Cardiac septum (tissue), 1 donor: ENCODE measurements at regions not wholly inside any gene's neighbourhood (a gene's known extent, or its start where the extent isn't known, plus 50 kb on each side); places are given as distances from the start of the nearest gene placed in this dataset.

Experiments used
- DNase-seq: peaks from one replicate; pipeline ENCODE4 v3.0.0-alpha.2; 2020; ENCODE audit warnings: low spot score
- intact Hi-C: fragments of 100-400 bp; cut with DNase I; formaldehyde crosslinking; loops from one replicate; pipeline ENCODE4 v1.14.0; 2022
- donor health status: DM: no; HTN: no; CAD: no.

DNA sequence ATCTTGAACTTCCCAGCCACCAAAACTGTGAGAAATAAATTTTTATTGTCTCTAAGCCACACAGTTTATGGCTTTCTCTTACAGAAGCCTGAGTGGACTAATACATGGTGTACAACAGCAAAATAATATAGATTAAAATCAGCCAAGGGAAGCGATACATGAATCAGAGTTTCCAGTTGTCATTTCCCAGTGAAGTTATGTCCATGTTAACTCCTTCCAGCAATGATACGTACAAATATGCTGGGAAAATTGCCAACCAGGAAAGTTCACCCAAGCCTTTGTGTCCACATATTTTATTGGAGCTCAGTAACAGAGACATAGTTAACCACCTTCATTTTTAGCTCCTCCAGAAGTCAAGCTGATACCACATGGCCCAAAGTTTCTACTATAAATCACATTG is 280.9 kb upstream of the KCNMB2 start:
- intact Hi-C loops: no loop called here
- no peak for DNase-seq

- intact Hi-C loops: no loop called here
- DNase-seq: no peak
Measured at GRCh38 chr3:178257491-178257890, 278.7 kb upstream of the KCNMB2 start.

GRCh38 chr3:178258121-178258520 is 278.1 kb upstream of the KCNMB2 start:
- intact Hi-C loops: no loop called here
- no peak for DNase-seq

- no peak for DNase-seq
- intact Hi-C loops: no loop called here
Measured at GRCh38 chr3:178259703-178260102, 276.5 kb upstream of the KCNMB2 start.

GRCh38 chr3:178260887-178261565 is 275.2 kb upstream of the KCNMB2 start:
- no peak for DNase-seq
- intact Hi-C loops: no loop called here

DNA sequence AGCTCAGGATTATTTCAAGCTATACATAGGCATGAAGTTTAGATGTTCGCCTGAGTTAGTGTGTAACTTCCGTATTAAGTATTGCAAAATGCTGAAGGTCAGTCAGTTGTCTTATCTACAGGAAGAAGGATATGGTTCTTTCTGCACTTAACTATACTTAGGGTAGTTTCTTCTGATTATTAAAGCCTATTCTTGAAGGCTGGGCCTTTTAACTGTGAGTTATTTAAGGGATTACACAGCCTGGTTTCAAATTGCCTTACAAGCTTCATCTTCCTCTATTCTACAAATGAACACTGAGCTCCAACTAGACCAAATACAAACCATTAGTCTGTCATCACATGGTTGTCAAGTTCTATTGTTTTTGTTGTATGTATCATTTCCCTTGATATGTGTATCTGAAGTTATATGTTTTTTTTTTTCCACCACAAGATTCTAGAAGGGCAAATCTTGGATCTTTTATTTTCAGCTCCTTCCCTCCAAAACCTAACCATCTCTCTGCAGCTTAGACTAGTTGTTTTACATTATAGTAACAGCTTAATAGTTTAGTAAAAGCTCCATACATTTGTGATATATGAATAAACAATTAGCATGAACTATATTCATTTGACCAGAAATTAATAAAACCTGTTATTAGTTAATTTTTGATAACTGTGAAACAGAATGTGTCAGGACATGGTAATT is 272.9 kb upstream of the KCNMB2 start:
- intact Hi-C loops: no loop called here
- DNase-seq: no peak

DNA sequence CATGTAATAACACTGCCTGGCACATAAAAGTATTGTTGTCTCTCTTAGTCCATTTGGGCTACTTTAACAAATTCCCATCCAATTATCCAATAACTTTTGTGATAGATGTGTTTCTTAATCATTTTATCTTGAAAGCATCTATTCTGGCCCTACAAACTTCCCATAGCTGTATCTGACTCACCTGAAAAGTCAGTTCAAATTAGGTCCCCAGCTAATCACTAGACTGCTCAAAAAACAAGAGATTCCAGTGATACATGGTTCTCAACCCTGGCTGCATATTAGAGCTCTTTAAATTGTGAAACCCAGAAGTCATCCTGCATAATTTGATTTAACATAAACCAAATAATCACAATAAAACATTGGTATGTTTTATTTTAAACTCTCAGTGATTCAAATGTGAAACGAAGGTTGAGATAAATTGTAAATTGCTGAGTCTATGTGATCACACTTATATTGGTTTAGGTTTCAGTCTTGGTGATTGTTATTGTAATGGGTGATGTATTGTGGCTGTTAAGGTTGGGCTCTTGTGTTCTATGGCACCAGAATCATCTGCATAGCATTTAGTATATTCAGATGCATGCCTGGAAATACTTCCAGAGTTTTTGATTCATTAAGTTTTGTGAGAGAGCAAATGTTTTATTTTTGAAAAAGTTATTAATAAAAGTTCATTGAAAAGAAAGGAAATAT is 268.9 kb upstream of the KCNMB2 start:
- intact Hi-C loops: no loop called here
- no peak for DNase-seq

DNA sequence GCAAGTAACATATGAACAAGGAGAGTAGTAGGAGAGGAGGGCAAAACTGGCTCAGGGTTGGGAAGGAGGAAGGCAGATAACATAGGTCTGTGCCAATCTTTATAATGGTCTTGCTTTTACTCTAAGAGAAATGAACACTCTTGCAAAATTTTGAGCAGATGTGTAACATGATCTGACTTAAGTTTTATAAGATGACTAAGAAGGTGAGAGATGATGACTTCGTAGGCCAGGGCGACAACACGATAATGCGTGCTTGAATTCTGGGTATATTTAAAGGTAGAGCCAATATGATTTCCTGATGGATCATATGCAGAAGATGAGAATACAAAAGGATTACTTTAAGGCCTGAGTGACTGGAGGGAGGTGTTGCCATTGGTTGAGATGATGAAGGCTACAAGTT is 265.4 kb upstream of the KCNMB2 start:
- intact Hi-C loops: no loop called here
- DNase-seq: no peak

DNA sequence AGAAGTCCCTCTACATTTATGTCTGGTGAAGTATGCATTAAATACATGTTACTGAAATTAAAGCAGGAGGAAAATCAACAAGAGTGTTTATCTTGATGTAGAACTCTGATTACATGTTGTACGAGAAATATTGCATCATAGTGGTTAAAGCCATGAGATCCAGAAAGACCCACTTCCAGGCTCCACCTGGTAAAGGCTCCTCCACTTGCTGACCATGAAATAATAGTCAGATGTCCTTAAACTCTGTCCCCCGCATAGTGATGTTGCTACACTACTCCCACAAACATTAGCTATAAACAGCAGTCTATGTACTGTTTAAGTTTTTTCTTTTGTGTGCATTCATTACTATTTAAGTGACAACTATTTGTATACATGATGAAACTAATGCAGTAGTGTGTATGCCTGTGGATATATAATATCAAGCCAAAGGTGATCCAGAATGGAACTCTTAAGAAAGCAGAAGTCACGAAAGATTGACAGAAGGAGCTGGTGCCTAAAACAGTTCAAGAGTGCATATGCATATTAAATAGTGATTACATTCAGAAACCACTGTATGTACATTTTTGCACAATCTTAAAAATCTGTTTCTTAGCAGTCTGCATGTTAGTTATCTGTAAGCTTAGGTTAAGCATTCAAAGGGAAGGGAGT is 264.4 kb upstream of the KCNMB2 start:
- DNase-seq: no peak
- intact Hi-C loops: no loop called here

GRCh38 chr3:178272841-178273240 is 263.4 kb upstream of the KCNMB2 start:
- no peak for DNase-seq
- intact Hi-C loops: no loop called here

- DNase-seq: no peak
- intact Hi-C loops: no loop called here
Measured at GRCh38 chr3:178274711-178275110, 261.5 kb upstream of the KCNMB2 start.

- DNase-seq: no peak
Measured at GRCh38 chr3:178275311-178275710, 260.9 kb upstream of the KCNMB2 start.

GRCh38 chr3:178275793-178276192 is 260.4 kb upstream of the KCNMB2 start:
- DNase-seq: no peak
- intact Hi-C loops: no loop called here

More at GRCh38 chr3:178275311-178275710, 260.9 kb upstream of the KCNMB2 start:
- intact Hi-C loops: no loop called here

DNA sequence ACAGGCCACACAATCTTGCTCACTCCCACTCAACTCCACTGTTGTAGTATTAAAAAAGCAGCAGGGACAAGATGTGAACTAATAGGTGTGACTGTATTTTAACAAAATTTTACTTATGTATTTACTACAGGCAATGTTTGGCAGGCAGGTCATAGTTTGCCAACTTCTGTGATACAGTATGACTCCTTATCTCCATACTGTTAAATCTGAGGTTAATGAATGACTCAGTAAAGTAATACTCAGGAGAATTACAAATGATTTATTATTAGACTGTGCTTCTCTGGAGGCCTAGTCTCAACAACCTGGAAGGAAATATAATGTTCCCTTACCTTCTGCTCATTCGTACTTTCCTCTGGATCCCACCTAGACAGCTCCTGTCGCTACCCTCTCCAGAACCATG is 258.6 kb upstream of the KCNMB2 start:
- DNase-seq: no peak
- intact Hi-C loops: no loop called here

GRCh38 chr3:178283561-178283960 is 252.7 kb upstream of the KCNMB2 start:
- no peak for DNase-seq
- intact Hi-C loops: no loop called here

DNA sequence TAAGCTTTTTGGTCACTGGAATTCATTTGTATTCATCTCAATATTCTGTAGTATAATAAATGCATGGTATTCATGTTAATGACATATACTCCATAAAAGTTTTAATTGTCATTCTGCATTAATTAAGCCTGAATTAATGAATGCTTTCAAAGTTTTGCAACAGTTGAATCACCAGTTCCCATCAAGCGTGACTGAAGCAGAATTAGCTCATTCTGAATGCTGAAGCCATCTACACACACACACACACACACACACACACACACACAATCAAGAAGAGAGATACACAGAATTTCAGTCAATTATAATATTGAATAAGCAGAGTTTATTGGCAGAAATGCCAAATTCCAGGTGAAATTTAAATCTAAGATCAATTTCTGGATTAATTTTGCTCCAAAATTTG is 252.1 kb upstream of the KCNMB2 start:
- intact Hi-C loops: no loop called here
- no peak for DNase-seq

DNA sequence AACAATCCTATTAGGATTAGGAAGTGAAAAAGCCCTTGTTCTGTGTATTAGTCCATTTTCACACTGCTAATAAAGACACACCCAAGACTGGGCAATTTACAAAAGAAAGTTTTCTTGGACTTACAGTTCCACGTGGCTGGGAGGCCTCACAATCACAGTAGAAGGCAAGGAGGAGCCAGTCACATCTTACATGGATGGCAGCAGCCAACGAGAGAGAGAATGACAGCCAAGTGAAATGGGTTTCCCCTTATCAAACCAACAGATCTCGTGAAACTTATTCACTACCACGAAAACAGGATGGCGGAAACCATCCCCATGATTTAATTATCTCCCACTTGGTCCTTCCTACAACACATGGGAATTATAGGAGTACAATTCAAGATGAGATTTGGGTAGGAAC is 248.2 kb upstream of the KCNMB2 start:
- no peak for DNase-seq

DNA sequence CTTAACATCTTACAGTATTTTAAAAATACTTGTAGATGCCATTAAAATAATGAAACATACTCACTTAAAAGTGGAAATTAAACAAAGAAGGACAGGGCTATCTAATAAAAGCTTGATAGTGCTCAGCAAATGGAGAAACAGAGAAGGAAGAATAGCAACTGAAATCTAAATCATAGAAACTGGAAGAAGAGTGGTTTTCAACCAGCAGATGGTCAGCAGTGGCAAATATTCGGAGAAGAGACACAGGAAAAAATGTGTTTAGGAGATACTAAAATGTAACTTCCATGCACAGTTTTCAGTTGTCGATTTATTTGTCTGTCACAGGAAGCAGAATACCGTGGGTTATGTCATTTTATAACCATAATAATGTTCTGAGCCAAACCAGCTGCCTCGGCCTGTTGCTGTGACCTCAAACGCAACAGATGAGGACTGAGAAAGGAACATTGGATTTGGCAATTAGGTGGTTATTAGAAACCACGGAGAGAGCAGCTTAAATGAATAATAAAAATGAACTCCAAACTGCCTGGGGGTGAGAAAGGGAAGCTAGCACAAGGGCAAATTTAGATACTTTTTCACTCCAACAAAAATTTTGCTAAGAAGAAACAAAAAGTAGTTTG is 246.6 kb upstream of the KCNMB2 start:
- intact Hi-C loops: no loop called here
- no peak for DNase-seq

More for the DNA sequence above, 248.2 kb upstream of the KCNMB2 start:
- intact Hi-C loops: no loop called here

- intact Hi-C loops: no loop called here
- no peak for DNase-seq
Measured at GRCh38 chr3:178291574-178292370, 244.5 kb upstream of the KCNMB2 start.
